HG03432 (cell line): ENCODE measurements at regions not wholly inside any gene's neighbourhood (a gene's known extent, or its start where the extent isn't known, plus 50 kb on each side); places are given as distances from the start of the nearest gene placed in this dataset.
A peak's percentile ranks its signal among the peaks of the same experiment; 100 is the strongest.
"Not testable (repeated sequence)": the region's sequence is repeated elsewhere in the genome, so short reads cannot be mapped to it uniquely, and the experiment has no call there.

Source experiments
- ATAC-seq: cut with Tn5 transposase; IDR thresholded peaks from one replicate; pipeline ENCODE4 v1.9.1; 2021; ENCODE audit warnings: mild to moderate bottlenecking, moderate library complexity; ENCODE audit not compliant: unreplicated experiment

DNA sequence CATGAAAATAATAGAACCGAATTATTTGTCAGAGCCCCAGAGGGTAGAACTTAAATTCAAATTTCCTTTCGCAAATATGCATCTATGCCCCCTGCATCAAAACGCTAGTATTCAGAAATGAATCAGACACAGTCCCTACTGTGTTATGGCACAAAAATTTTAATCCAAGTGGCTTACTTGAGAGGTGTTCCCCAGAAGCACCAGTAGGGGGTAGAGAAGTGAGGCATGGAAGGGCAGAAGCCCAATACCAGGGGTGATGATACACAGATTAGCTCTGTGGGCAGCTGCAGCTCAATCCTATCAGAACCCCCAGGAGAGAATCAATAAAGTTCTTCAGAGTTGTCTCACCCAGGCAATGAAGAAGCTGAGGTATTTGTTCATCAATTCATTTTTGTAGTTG lies 342.2 kb downstream of the OMA1 start:
- no peak for ATAC-seq

DNA sequence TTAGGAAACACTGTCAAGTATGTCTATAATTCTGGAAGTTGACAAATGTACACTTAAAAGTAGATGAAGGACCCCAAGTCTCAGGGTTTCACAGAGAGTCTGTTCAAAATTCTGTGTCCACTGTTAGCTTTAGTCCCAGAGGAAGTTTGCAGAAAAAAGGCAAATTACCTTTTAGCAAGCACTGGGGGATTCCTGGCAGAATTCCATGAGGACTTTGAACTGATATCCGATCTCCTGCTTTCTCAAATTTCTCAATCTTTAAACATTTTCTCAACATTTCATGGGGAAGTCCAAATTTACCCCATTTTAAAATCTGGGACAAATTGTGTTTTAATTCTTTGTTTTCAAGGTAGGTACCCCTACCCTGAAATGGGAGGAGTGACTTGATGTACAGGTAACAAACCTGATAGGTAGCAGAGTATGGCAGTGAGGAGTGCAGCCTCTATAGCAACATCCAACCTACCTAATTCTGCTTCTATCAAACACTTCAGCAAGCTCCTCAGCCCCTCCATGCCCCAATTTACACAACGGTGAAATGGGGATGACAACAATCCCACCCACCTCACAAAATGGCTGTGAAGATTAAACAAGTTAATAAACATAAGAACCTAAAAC lies 344.9 kb downstream of the OMA1 start:
- ATAC-seq = no peak

DNA sequence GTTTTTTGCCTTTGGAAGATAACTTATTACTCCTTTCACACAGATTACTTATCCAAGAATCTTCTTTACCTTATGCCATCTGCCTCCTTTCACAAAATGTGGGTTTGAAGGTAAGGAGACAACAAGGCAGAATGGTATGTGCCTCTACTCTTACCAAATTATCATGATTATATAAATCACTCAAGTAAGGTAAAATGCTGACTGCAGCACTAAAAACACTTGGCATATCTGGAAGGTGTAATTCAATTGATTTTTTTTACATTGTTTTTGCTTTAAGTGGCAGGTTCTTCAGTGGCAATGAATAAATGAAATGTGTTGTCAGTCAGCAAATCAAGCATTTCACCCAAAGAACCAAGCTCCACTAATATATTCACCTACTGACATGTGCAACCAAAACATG lies 346.1 kb downstream of the OMA1 start:
- ATAC-seq = no peak

DNA sequence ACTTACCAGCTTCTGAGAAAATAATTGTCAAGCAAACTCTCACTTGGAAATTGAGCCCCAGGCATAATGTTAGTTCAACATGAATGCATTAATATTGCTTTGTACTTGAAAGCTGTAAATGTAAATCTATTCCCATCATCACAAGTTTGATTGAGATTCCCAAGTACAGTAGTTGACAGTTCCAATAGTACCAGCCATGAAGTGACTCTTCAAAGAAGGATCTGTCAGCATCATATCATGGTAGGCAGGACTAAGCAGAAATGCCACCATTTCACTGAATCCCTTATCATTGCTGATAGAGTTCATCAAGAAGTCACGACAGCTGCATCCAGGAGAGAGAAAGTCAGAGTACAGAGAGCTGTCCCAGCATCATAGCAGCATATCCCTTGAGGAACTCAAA lies 348.7 kb downstream of the OMA1 start:
- no peak for ATAC-seq

DNA sequence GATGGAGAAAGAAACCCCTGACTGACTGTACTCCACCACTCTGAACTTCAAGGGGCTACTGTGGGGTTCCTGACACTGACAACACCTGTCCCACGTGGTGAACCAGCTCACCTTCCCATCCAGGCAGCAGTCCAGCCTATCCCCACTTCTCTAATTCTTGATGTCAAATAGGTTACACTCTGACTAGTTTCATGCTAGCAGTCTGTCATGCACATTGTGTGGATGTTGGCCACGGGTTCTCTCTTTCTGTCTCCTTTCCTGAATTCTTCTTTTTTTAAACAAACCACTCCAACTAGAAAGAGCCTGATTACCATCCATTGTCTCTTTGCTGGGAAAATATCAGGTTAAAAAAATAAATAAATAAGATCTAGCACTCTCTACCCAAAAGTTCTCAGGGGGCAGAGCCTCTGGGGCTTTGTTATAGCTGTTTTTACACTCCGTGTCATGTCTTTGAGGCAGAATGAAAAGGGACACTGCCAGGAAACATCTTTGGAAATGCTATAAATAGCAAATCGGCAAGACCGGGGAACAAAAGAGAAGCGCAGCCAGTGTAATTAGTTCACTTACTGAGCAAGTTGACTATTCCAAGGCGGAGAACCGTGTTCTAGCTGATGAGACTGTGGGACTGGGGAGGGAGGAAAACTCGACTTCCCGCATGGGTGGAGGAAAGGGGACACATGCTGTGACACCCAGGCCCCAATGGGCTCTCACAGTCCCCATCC lies 356.1 kb downstream of the OMA1 start:
- no peak for ATAC-seq

DNA sequence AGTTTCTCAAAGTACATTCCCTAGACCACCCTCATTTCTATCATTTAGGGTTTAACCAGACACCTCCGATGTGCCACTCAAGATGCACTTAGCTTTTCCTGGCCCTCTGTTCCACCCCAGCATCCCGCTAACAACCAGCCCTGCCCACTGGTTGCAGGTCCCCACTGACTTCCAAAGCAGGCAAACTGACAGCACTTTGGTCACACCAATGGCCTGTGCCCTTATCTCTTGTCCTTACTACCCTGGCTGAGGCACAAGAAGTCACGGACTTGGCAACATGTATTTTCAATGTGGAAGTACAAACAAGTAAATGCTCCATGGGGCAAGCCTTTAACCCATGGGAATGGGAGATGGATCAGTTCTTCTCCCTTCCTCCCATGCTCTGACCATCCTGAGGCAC lies 357.1 kb downstream of the OMA1 start:
- ATAC-seq = no peak

DNA sequence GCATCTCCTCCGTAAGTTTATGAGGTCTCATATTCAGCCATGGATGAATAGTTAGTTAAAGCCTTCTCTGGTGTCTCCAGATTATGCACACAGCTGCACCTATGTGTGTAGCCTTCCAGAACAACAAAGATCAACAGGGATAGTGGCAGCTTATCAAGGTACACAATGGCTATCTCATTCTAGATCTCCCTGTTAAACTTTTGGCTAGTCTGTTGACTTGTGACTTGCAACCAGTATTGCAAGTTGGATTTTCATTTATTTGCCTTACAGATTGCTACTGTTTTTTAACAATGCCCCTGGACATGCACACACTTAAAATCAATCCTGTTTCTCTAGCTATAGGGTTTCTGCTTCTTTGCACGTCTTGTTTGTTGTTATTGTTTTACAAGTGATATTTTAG lies 363.2 kb downstream of the OMA1 start:
- ATAC-seq = no peak

DNA sequence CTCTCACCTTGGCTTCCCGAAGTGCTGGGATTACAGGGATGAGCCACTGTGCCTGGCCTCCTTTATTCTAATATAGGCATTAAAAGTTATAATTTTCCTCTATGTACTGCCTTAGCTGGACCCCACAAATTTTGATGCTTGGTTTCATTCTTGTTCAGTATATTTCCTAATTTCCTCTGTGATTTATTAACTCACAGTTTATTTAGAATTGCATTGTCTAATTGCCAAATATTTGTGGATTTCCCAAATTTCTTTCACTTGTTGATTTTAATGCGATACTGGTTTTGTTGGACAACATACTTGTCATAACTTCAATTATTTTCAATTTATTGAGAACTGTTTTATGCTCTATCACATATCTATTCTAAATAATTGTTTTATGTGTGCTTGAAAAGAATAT lies 366.0 kb downstream of the OMA1 start:
- ATAC-seq = no peak

DNA sequence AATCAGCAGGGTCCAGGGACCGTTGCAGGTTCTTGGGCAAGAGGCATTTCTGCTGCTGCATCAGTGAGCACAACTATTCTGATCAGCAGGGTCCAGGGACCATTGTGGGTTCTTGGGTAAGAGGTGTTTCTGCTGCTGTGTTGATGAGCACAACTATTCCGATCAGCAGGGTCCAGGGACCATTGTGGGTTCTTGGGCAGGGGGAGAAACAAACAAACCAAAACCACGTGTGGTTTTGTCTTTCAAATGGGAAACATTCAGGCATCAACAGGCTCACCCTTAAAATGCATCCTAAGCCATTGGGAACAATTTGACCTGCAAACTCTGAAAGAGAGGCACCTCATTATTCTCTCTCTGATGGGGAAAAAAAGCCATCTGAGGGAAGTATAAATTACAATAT lies 377.4 kb downstream of the OMA1 start:
- not testable (repeated sequence) for ATAC-seq

DNA sequence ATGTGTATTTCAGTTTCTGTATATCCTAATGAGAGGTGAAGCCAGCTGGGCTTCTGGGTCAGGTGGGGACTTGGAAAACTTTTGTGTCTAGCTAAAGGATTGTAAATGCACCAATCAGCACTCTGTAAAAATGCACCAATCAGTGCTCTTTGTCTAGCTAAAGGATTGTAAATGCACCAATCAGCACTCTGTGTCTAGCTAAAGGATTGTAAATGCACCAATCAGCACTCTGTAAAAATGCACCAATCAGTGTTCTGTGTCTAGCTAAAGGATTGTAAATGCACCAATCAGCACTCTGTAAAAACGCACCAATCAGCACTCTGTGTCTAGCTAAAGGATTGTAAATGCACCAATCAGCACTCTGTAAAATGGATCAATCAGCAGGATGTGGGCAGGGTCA lies 379.4 kb downstream of the OMA1 start:
- not testable (repeated sequence) for ATAC-seq

DNA sequence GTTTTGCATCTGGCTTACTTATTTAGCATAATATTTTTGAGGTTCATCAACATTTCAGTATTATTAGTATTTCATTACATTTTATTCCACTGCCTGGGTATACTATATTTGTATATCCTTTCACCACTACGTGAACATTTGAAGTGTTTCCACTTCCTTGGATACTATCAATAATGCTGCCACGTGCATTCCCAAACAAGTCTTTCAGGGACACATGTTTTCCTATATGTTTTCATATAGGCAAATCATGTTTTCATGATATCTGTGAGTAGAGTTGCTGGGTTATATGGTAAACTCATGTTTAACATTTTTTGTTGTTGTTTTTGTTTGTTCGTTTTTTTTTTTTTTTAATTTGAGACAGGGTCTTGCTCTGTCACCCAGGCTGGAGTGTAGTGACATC lies 380.1 kb downstream of the OMA1 start:
- no peak for ATAC-seq

DNA sequence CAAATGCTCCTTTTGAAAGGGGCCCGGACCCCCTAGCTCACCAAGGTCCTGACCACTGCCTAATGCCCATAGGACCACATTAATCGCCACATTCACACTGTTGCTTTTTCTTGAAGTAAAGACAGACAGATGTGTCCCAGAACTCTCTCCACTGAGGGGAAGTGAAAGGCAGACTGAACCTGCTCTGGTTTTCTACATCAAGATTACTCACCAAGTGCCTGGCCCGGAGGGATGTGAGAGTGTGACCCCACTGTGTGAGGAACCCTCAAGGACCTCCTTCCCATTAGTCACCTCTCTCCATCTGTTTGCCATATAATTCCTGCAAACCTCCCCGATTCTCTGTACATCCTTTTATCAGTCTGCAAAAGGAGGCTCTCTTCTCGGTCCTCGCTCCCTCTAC lies 381.5 kb downstream of the OMA1 start:
- ATAC-seq = peak; percentile 54

DNA sequence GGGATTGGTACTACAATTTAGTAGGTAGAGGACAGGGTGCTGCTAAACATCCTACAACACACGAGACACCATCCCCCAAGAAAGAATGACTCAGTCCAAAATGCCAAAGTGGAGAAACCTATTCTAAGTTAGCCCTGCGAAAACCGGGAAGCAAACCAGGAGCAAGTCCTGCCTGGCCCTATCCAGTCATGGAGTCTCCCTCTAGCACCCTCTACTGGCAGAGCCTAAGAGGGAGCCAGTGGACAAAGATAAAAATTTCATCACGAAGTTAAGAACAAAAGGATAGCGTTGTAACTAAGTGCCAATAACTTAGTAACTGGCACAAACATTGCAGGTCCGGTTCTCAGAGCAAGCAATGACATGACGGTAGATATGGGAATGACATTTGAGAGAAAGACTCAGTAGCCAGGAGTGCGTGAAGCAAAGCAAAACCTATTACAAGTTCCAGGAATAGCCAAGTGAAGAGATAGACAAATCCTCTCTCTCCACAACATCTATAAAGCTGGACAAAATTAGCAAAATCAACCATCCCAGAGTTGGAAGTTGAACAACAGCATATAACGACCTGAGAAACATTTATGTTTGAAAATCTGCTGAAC lies 383.5 kb downstream of the OMA1 start:
- ATAC-seq = peak; percentile 51

DNA sequence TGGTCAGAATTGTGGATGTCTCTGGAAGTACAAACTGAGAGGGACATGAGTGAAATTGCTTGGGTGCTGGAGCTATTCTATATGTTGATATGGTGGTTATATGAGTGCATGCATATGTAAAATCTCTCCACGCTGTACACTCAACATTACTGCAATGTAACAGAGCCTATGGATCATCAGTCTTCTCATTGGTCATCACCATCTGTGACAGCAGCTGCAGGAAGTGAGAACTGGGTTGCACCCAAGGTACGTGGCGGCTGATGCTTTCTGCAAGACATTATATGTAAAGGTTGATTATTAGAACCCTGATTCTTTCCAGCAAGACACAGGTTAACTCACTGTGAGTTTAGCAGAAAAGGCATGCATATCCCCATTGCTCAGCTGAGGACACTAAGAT lies 387.1 kb downstream of the OMA1 start:
- ATAC-seq = no peak

DNA sequence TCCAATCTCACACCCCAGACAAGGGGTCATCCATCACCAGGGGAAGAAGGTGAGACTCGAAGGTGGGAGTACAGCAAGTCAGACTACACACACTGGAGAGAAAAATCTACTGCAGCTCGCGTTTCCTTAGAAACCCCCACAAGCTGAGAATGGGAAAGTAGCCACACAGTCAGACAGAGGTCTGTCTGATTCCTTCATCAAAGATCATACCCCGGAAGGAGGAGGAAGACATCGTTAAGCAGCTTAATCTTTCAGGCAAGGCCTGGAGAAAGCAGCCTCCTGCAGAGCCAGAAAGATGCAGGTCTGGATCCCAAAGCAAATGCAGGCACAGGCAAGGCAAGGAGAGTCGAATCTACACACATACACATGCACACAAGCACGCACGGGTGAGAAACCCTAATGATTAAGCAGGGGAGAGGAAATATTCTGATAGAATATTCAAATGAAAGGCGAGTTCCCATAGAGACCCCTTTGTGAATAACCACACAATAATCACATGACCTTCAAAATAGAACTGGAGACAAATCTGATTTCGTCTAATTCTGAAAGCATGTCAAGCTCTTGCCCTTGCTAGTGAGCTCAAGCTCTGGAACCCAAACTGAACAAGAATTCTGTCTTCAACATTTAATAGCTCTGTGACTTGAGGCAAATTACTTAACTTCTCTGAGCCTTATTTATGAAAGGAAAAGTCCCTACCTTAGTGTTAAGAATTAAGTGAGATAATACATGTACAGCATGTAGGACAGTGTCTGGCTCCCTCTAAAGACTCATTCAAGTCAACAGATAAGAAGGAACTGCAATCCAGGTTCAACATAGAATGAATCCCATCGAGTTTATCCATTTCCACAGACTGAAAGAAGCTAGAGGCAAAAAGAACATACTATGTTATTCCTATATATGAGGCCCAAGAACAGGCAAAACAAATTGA lies 387.8 kb downstream of the OMA1 start:
- no peak for ATAC-seq

DNA sequence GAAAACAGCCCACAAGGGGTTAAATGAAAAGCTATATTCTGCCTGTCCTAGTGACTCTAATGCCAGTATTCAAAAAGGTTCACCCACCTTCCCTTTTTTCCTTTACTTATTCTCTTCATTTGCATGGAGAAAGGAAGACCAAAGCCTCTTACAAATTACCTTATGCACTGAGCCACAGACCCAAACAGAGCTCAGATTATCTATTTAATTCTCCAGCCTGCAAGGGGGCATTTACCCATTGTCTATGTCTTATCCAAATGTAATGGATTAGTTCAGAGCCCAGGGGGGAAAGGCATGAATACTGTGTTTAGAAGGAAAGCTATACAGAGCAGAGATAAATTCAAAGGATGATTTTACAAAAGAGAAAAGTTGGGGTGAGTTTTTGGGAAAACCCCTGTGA lies 388.5 kb downstream of the OMA1 start:
- ATAC-seq = no peak

DNA sequence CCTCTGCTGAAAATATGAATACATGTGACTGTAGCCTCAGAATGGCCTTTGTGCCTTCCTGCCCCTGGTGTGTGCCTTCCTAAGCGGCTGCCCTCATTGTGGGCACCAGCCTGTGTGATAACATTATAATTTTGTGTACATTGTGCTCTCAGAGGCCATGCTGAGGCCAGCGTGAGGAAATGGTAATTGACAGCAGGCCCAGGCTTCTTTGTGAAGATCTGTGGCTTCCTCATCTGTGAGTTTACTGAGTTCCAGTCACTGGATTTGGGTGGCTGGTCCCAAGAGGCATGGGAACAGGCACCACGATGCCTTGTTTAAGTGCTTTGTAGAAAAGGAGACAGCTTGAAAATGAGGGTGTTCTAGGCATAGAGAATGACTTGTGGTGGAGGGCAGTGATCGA lies 389.3 kb downstream of the OMA1 start:
- no peak for ATAC-seq

DNA sequence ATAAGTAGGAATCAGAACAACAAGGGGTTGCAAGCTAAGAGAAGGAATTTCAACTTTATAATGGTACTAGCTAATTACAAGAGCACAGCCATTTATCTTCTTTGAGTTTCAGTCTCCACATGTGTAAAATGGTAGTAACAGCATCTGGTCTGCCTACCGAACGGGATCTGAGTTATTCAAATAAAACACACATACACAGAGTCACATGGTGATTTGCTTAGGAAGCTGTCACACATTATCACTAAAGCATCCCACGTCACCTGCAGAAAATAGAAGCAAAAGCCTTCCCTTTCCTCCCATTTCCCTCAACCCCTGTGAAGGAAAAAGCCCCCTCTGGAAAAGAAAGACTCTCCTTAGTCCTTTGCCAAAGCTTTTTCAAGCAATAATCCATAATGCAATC lies 389.7 kb downstream of the OMA1 start:
- ATAC-seq = no peak

DNA sequence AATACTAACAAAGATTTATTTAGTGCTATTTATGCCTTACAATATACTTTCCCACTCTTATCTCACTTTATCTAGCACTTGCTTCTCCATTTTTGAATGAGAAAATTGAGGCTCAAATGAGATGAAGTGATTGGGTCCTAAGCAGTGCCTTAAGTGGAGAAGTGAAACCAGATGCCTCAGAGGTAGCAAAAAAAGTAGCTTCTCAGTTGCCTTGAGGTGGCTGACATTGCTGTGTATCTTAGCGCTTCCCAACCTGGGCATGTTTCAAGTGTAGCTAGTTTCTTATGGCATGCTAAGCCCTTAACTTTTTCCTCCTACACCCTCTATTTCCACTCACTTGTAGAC lies 390.4 kb downstream of the OMA1 start:
- peak; percentile 87 for ATAC-seq

DNA sequence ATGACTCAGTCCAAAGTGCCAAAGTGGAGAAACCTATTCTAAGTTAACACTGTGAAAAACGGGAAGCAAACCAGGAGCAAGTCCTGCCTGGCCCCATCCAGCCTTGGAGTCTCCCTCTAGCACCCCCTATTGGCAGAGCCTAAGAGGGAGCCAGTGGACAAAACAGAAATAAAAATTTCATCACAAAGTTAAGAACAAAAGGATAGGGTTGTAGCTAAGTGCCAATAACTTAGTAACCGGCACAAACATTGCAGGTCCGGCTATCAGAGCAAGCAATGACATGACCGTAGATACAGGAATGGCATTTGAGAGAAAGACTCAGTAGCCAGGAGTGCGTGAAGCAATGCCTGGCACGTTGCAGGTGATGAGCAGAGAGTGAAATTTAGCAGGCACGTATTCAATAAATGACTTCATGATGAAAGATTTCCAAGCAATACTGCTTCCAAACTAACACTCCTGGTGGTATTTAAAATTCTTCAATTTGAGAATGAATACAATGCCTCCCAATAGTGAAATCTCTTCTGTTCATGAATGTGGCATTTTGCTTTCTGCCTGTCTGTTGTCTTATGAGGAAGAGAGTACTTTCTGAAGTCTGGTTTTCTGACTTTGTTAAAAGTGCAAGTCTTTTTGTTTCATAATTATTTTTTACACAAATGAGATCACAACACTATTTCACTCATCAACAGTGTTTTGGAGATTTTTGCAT lies 391.0 kb downstream of the OMA1 start:
- ATAC-seq = peak; percentile 54

DNA sequence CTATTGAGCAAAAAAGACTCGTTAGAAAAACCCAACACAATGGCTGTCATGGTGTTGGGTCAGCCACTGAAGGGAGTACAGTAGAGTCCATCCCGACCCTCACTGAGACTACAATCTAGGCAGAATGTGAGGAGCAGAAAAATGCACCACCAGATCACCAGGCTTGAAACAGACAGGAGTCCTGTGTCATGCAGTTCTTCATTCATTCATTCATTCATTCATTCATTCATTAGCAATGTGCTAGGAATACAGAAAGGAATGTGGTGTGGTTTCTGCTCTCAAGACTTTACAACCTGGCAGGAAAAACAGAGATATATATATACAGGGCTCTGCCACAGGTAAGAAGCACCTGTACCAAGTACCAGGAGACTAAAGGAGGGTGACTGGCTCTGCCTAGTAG lies 392.3 kb downstream of the OMA1 start:
- no peak for ATAC-seq
